ENCODE measurements at regions not wholly inside any gene's neighbourhood (a gene's known extent, or its start where the extent isn't known, plus 50 kb on each side); places are given as distances from the start of the nearest gene placed in this dataset.

- TF ChIP-seq CTCF (conservative IDR thresholded peaks at IDR 0.05; ENCODE audit: low read depth, low read length): no peak
- TF ChIP-seq MAZ (IDR thresholded peaks at IDR 0.05; ENCODE audit: borderline replicate concordance, low read depth, low read length): no peak
- TF ChIP-seq SMC3 (IDR thresholded peaks at IDR 0.05; ENCODE audit: low read depth, low read length): no peak
- TF ChIP-seq POLR2A (IDR thresholded peaks at IDR 0.05; ENCODE audit: low read depth, low read length): no peak
- no peak for TF ChIP-seq FOS (IDR thresholded peaks at IDR 0.05; ENCODE audit: low read depth, low read length)
- TF ChIP-seq RAD21 (IDR thresholded peaks at IDR 0.05; ENCODE audit: low read length): no peak
Observed at GRCh38 chr9:28001096-28001495, 427.8 kb upstream of the C9orf72 start.
